Spleen (tissue), 11 donors: ENCODE measurements at regions not wholly inside any gene's neighbourhood (a gene's known extent, or its start where the extent isn't known, plus 50 kb on each side); places are given as distances from the start of the nearest gene placed in this dataset.

Experiments
- DNase-seq: peaks from one replicate; pipeline ENCODE4 v3.0.0-alpha.2; 2020
- H3K27ac ChIP-seq, 8 donors: fragments of 200-600 bp; sonication (generic) in 7 of 8; 1 replicate in 4 of 8; 2 replicates in 4 of 8; pipeline versions ENCODE4 v1.5.0 to v1.8.0; 2016 to 2021; ENCODE audit warnings: inconsistent platforms in 4 of 8, mild to moderate bottlenecking in 4 of 8, moderate library complexity in 1 of 8
- H3K27me3 ChIP-seq, 7 donors: fragments of 200-600 bp; sonication (generic) in 6 of 7; replicated peaks in 1 of 7; 1 replicate in 4 of 7; 2 replicates in 3 of 7; pipeline versions ENCODE4 v1.5.0 to v1.8.0; 2016 to 2021; ENCODE audit warnings: inconsistent platforms in 3 of 7, mild to moderate bottlenecking in 1 of 7
- H3K36me3 ChIP-seq, 6 donors: fragments of 200-600 bp; sonication (generic) in 5 of 6; 1 replicate in 4 of 6; 2 replicates in 2 of 6; pipeline versions ENCODE4 v1.5.0 to v1.8.0; 2016 to 2021; ENCODE audit warnings: inconsistent platforms in 2 of 6
- H3K4me1 ChIP-seq, 6 donors: fragments of 200-600 bp; sonication (generic) in 5 of 6; 1 replicate in 3 of 6; 2 replicates in 3 of 6; pipeline versions ENCODE4 v1.5.0 to v1.8.0; 2016 to 2021; ENCODE audit warnings: inconsistent platforms in 3 of 6
- H3K4me3 ChIP-seq, 8 donors: fragments of 200-600 bp; sonication (generic) in 7 of 8; 1 replicate in 4 of 8; 2 replicates in 4 of 8; pipeline versions ENCODE4 v1.5.0 to v1.8.0; 2016 to 2021; ENCODE audit warnings: inconsistent platforms in 4 of 8, mild to moderate bottlenecking in 4 of 8, moderate library complexity in 2 of 8
- H3K9me3 ChIP-seq, 8 donors: fragments of 200-600 bp; sonication (generic) in 7 of 8; 1 replicate in 4 of 8; 2 replicates in 4 of 8; pipeline versions ENCODE4 v1.5.0 to v1.8.0; 2016 to 2021; ENCODE audit warnings: inconsistent platforms in 4 of 8
- CTCF ChIP-seq, 11 experiments: fragments of 200-600 bp in 7 of 11; fragments of 450-650 bp in 4 of 11; sonication (generic) in 4 of 11; IDR thresholded peaks in 8 of 11; conservative IDR thresholded peaks in 3 of 11; 1 replicate in 7 of 11; 2 replicates in 4 of 11; pipeline versions ENCODE4 v1.4.0 to v1.8.0; 2016 to 2021; ENCODE audit warnings: antibody characterized with exemption in 11 of 11, inconsistent platforms in 4 of 11, mild to moderate bottlenecking in 1 of 11
- POLR2A ChIP-seq, 3 donors: fragments of 450-650 bp; IDR thresholded peaks; one replicate each; pipeline ENCODE4 v1.5.1; 2017; ENCODE audit warnings: antibody characterized with exemption in 3 of 3, mild to moderate bottlenecking in 1 of 3
- POLR2AphosphoS5 ChIP-seq, 3 donors: sonication (generic); formaldehyde crosslinking; IDR thresholded peaks; one replicate each; pipeline ENCODE4 v1.5.1; 2017; ENCODE audit warnings: antibody characterized with exemption in 3 of 3
- WGBS, 5 donors: extraction: QIAGEN DNeasy Blood & Tissue Kit in 3 of 5; methylation state at CpG; one replicate each; pipeline versions ENCODE4 v1.1.5 to v1.1.7; 2013 to 2018; 5-methylcytosine and 5-hydroxymethylcytosine counted together
- intact Hi-C: fragments of 100-400 bp; cut with DNase I; formaldehyde crosslinking; loops from one replicate; pipeline ENCODE4 v1.15.0; 2023; ENCODE audit warnings: low total_unique reads
- donor health status: healthy with polysubstance abuse.
- donor health status: DM: no; HTN: no; CAD: no; lungs with moderate emphysema.
- donor health status: DM: no; HTN: no; CAD: no.
- donor health status: Bipolar disorder and iron deficiency.
- donor health status: healthy.
- donor health status: DM: no; HTN: no; CAD: no.
- donor health status: DM: yes; HTN: yes; CAD: no.

DNA sequence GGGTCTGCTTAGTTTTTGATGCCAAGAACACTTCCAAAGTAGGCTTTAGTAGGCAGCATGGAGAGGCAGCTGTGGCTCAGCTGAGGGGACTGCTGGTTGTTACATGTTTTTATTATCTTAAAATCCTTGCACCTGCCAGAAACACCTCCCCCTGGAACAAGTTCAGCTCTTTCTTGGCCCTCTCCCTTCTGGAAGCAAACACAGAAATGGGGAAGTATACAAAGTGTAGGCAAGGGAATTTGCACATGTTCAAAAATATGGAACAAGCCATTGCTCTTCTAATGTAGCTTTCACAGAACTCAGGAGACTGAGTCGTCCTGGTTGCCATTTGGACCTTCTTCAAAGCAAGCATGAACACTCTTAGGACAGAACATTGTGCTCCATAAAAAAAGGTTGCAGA lies 169.1 kb upstream of the SEMA6D start:
- no peaks in the 10 kb centered on the region for H3K27me3 ChIP-seq
- intact Hi-C loops: no loop called here
- no peak for DNase-seq
- no peaks in the 10 kb centered on the region for H3K4me1 ChIP-seq
- no peak overlapping the region for H3K27ac ChIP-seq
- TF ChIP-seq POLR2A (IDR thresholded peaks at IDR 0.05) (no peak), CTCF (IDR thresholded peaks at IDR 0.05 in 8 of 11, conservative IDR thresholded peaks at IDR 0.05 in 3 of 11) (no peak), POLR2AphosphoS5 (IDR thresholded peaks at IDR 0.05) (no peak)
- H3K9me3 ChIP-seq: peaks cover 0 to 2% (median 0%) of the 10 kb centered on the region in 8 donors
- H3K4me3 ChIP-seq: no peak overlapping the region
- 67 to 91% (median 81%) methylated on average over 1 of the region's 1 CpG for WGBS, 5 donors
- H3K36me3 ChIP-seq: no peaks in the 10 kb centered on the region

DNA sequence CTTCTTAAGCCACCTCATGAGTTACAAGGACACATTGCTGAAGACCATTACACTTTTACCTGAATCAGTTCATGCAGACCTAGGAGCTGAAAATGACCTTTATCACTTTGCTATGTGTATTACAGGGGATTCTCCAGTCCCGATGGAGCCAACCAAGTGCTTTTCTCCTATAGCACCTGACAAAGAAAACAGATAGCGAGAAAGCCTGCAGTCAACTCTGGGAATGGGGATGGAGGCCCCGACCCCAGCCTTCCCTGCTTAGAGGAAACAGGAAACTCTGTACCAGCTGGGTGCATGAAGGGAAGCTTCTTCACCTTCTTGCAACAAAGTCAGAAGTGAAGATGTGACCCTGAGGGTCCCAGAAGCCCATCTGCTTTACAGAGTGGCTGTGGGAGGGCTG lies 168.3 kb upstream of the SEMA6D start:
- Histone ChIP-seq H3K9me3 (no peaks in the 10 kb centered on the region), H3K4me3 (no peak overlapping the region), H3K4me1 (no peaks in the 10 kb centered on the region), H3K36me3 (no peaks in the 10 kb centered on the region), H3K27me3 (no peaks in the 10 kb centered on the region), H3K27ac (no peak overlapping the region)
- 54 to 71% (median 68%) methylated on average over 3 of the region's 3 CpGs for WGBS, 5 donors
- TF ChIP-seq POLR2AphosphoS5 (IDR thresholded peaks at IDR 0.05) (no peak), CTCF (IDR thresholded peaks at IDR 0.05 in 8 of 11, conservative IDR thresholded peaks at IDR 0.05 in 3 of 11) (no peak), POLR2A (IDR thresholded peaks at IDR 0.05) (no peak)
- DNase-seq: no peak
- intact Hi-C loops: no loop called here

DNA sequence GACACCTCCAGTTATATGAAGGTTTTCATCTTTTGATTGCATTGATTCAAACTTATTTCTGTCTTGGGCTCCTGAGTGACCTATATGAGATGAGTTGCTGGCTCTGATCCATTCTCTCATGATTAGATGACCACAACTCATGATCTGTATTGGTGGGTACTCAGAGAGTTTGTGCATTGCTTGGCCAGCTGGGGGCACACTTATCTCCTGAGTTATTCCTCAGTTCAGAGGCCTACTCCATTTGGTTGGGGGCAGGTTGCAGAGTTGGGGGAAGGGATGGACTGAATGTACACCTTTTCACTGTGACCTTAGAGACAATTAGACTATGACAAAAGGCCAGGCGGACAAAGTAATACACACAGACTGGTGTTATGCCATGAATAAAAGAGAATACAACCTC lies 166.2 kb upstream of the SEMA6D start:
- no peaks in the 10 kb centered on the region for H3K4me1 ChIP-seq
- intact Hi-C loops: no loop called here
- no peaks in the 10 kb centered on the region for H3K27me3 ChIP-seq
- no peak for TF ChIP-seq CTCF (IDR thresholded peaks at IDR 0.05 in 8 of 11, conservative IDR thresholded peaks at IDR 0.05 in 3 of 11)
- TF ChIP-seq POLR2AphosphoS5 (IDR thresholded peaks at IDR 0.05): no peak
- no peak for TF ChIP-seq POLR2A (IDR thresholded peaks at IDR 0.05)
- H3K4me3 ChIP-seq: no peak overlapping the region
- no peak for DNase-seq
- H3K9me3 ChIP-seq: no peaks in the 10 kb centered on the region
- H3K36me3 ChIP-seq: no peaks in the 10 kb centered on the region
- H3K27ac ChIP-seq: no peak overlapping the region
- WGBS, 5 donors: 90 to 100% (median 96%) methylated on average over 1 of the region's 1 CpG

- Histone ChIP-seq H3K9me3 (no peaks in the 10 kb centered on the region), H3K36me3 (no peaks in the 10 kb centered on the region), H3K4me3 (no peak overlapping the region), H3K4me1 (no peaks in the 10 kb centered on the region), H3K27ac (no peak overlapping the region), H3K27me3 (no peaks in the 10 kb centered on the region)
- no peak for TF ChIP-seq POLR2AphosphoS5 (IDR thresholded peaks at IDR 0.05)
- TF ChIP-seq CTCF (IDR thresholded peaks at IDR 0.05 in 8 of 11, conservative IDR thresholded peaks at IDR 0.05 in 3 of 11): no peak
- no peak for TF ChIP-seq POLR2A (IDR thresholded peaks at IDR 0.05)
- 68 to 94% (median 78%) methylated on average over 2 of the region's 2 CpGs for WGBS, 5 donors
- intact Hi-C loops: no loop called here
- DNase-seq: no peak
Observed at GRCh38 chr15:47551546-47551945, 165.8 kb upstream of the SEMA6D start.
